HepG2 (cell line): ENCODE measurements at regions not wholly inside any gene's neighbourhood (a gene's known extent, or its start where the extent isn't known, plus 50 kb on each side); places are given as distances from the start of the nearest gene placed in this dataset.
A peak's percentile ranks its signal among the peaks of the same experiment; 100 is the strongest.

Experiments used
- ARHGAP35 ChIP-seq: sonication (generic); formaldehyde crosslinking; IDR thresholded peaks from 2 replicates; pipeline ENCODE4 v1.9.0; 2022; ENCODE audit warnings: mild to moderate bottlenecking, inconsistent platforms, moderate library complexity, missing genetic modification reagents, borderline replicate concordance
- CCDC6 ChIP-seq: sonication (generic); formaldehyde crosslinking; IDR thresholded peaks from 2 replicates; pipeline ENCODE4 v1.8.1; 2022; ENCODE audit warnings: mild to moderate bottlenecking, missing genetic modification reagents, moderate library complexity
- EP300 ChIP-seq, 3 experiments: sonication (generic) in 1 of 3; formaldehyde crosslinking in 1 of 3; IDR thresholded peaks; 2 replicates each; pipeline versions ENCODE4 v1.5.1 to v1.6.1; 2011 to 2020; ENCODE audit warnings: low read depth in 2 of 3, low read length in 2 of 3, borderline replicate concordance in 1 of 3, improper control_type of control experiment in 1 of 3, mild to moderate bottlenecking in 1 of 3, missing genetic modification reagents in 1 of 3, moderate library complexity in 1 of 3
- KLF13 ChIP-seq: sonication (generic); formaldehyde crosslinking; IDR thresholded peaks from 2 replicates; pipeline ENCODE4 v1.4.0; 2020; ENCODE audit warnings: mild to moderate bottlenecking, missing genetic modification reagents
- PITX1 ChIP-seq: sonication (generic); formaldehyde crosslinking; IDR thresholded peaks from 2 replicates; pipeline ENCODE4 v1.5.1; 2020; ENCODE audit warnings: mild to moderate bottlenecking, missing genetic modification reagents
- RFX5 ChIP-seq: IDR thresholded peaks from 2 replicates; pipeline ENCODE4 v1.6.1; 2011; ENCODE audit warnings: low read depth, low read length, improper control_type of control experiment
- SNRNP70 ChIP-seq: fragments of 200-400 bp; formaldehyde crosslinking; IDR thresholded peaks from 2 replicates; pipeline ENCODE4 v1.6.1; 2017; ENCODE audit warnings: mild to moderate bottlenecking, low read depth, low read length, moderate library complexity
- SRF ChIP-seq: IDR thresholded peaks from 2 replicates; pipeline ENCODE4 v1.6.1; 2011; ENCODE audit warnings: mild to moderate bottlenecking, low read depth, low read length, moderate library complexity
- TCF7L2 ChIP-seq: IDR thresholded peaks from 2 replicates; pipeline ENCODE4 v1.6.1; 2011; ENCODE audit warnings: mild to moderate bottlenecking, low read depth, low read length, moderate library complexity
- TEF ChIP-seq: sonication (generic); formaldehyde crosslinking; IDR thresholded peaks from 2 replicates; pipeline ENCODE4 v1.5.0; 2020; ENCODE audit warnings: missing genetic modification reagents
- TOE1 ChIP-seq: sonication (generic); formaldehyde crosslinking; IDR thresholded peaks from 2 replicates; pipeline ENCODE4 v1.4.0; 2020; ENCODE audit warnings: mild to moderate bottlenecking, missing genetic modification reagents
- ZNF350 ChIP-seq: sonication (generic); formaldehyde crosslinking; IDR thresholded peaks from 2 replicates; pipeline ENCODE4 v1.4.0; 2020; ENCODE audit warnings: mild to moderate bottlenecking, low read depth, missing genetic modification reagents, borderline replicate concordance
- ZNF607 ChIP-seq: sonication (generic); formaldehyde crosslinking; IDR thresholded peaks from 2 replicates; pipeline ENCODE4 v1.5.1; 2020; ENCODE audit warnings: missing genetic modification reagents, mild to moderate bottlenecking, borderline replicate concordance
- ZNF691 ChIP-seq: sonication (generic); formaldehyde crosslinking; IDR thresholded peaks from 2 replicates; pipeline ENCODE4 v1.4.0; 2020; ENCODE audit warnings: missing genetic modification reagents, low read depth, mild to moderate bottlenecking, borderline replicate concordance
- TF ChIP-seq, protein P1 (sequence below): sonication (generic); formaldehyde crosslinking; conservative IDR thresholded peaks from 2 replicates; pipeline ENCODE4 v1.4.0; 2020; ENCODE audit warnings: mild to moderate bottlenecking, missing genetic modification reagents, moderate library complexity
- TF ChIP-seq, protein P2 (sequence below): sonication (generic); formaldehyde crosslinking; IDR thresholded peaks from 2 replicates; pipeline ENCODE4 v1.5.0; 2020; ENCODE audit warnings: missing genetic modification reagents
- TF ChIP-seq, protein P3 (sequence below): sonication (generic); formaldehyde crosslinking; IDR thresholded peaks from 2 replicates; pipeline ENCODE4 v1.8.0; 2022; ENCODE audit warnings: mild to moderate bottlenecking, missing genetic modification reagents, moderate library complexity
- TF ChIP-seq, protein P4 (sequence below): sonication (generic); formaldehyde crosslinking; IDR thresholded peaks from 2 replicates; pipeline ENCODE4 v1.5.1; 2020; ENCODE audit warnings: mild to moderate bottlenecking, missing genetic modification reagents, moderate library complexity

DNA sequence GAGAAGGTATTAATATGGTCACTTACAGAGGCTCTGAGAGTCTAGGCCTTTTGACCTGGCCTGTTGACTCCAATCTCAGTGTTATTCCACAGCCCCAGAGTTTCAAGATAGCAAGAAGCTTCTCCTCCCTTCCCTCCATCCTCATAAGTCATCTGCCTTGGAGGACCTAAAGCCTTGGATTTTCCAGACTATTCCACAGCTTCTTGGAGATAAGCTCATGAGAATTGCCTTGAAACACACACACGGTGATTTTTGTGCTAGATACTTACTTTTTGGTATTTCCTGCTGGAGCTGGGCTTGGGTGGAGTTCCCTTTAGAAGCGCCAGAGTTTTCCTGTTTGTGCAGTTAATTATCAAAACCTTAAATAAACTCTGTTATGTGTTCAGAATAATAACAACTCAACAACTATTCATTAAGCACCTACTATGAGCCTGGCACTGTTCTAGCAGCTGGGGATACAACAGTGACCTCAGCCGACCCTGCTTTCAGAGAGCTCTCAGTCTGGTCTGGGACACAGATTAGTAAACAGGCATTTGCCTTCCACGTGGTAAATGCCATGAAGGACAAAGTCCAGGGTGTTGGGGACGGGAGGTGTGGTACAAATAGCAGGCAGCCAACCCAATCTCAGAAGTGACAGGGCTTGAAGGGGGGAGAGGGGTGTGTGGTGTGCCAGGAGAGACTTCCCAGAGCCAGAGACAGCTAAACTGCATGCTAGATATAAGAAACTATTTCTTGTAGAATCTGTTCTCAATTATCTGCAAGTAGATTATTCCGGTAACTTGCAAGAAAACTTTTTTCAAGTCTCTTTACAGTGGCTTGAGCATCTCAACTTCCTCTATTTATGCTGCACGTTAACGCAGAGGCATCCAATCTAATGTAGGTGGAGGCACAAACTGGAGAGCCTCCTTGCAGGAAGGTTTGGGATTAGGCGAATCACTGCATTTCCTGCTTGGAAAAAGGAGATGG lies 55.9 kb upstream of the KLF9 start (continued):
- TF ChIP-seq, protein P1, sequence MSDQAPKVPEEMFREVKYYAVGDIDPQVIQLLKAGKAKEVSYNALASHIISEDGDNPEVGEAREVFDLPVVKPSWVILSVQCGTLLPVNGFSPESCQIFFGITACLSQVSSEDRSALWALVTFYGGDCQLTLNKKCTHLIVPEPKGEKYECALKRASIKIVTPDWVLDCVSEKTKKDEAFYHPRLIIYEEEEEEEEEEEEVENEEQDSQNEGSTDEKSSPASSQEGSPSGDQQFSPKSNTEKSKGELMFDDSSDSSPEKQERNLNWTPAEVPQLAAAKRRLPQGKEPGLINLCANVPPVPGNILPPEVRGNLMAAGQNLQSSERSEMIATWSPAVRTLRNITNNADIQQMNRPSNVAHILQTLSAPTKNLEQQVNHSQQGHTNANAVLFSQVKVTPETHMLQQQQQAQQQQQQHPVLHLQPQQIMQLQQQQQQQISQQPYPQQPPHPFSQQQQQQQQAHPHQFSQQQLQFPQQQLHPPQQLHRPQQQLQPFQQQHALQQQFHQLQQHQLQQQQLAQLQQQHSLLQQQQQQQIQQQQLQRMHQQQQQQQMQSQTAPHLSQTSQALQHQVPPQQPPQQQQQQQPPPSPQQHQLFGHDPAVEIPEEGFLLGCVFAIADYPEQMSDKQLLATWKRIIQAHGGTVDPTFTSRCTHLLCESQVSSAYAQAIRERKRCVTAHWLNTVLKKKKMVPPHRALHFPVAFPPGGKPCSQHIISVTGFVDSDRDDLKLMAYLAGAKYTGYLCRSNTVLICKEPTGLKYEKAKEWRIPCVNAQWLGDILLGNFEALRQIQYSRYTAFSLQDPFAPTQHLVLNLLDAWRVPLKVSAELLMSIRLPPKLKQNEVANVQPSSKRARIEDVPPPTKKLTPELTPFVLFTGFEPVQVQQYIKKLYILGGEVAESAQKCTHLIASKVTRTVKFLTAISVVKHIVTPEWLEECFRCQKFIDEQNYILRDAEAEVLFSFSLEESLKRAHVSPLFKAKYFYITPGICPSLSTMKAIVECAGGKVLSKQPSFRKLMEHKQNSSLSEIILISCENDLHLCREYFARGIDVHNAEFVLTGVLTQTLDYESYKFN (CRISPR knock-in tag): peak; percentile 94
- TF ChIP-seq PITX1: peak; percentile 86
- TF ChIP-seq TCF7L2: no peak
- peak; percentile 75; the same call in 1 of the 2 replicates for TF ChIP-seq ZNF350 (CRISPR knock-in tag)
- TF ChIP-seq TEF: no peak
- TF ChIP-seq ZNF607 (CRISPR knock-in tag): peak; percentile 47; the same call in 1 of the 2 replicates
- no peak for TF ChIP-seq KLF13 (CRISPR knock-in tag)
- TF ChIP-seq, protein P2, sequence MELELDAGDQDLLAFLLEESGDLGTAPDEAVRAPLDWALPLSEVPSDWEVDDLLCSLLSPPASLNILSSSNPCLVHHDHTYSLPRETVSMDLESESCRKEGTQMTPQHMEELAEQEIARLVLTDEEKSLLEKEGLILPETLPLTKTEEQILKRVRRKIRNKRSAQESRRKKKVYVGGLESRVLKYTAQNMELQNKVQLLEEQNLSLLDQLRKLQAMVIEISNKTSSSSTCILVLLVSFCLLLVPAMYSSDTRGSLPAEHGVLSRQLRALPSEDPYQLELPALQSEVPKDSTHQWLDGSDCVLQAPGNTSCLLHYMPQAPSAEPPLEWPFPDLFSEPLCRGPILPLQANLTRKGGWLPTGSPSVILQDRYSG (CRISPR knock-in tag): no peak
- no peak for TF ChIP-seq ARHGAP35
- TF ChIP-seq, protein P3, sequence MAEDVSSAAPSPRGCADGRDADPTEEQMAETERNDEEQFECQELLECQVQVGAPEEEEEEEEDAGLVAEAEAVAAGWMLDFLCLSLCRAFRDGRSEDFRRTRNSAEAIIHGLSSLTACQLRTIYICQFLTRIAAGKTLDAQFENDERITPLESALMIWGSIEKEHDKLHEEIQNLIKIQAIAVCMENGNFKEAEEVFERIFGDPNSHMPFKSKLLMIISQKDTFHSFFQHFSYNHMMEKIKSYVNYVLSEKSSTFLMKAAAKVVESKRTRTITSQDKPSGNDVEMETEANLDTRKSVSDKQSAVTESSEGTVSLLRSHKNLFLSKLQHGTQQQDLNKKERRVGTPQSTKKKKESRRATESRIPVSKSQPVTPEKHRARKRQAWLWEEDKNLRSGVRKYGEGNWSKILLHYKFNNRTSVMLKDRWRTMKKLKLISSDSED (CRISPR knock-in tag): no peak
- TF ChIP-seq ZNF691 (CRISPR knock-in tag): 0 out of 2 replicates have a peak, but pooled peaks have one; percentile 46
- no peak for TF ChIP-seq CCDC6 (CRISPR knock-in tag)
- peak; percentile 45 to 94; a peak in 3 of 4 replicates for TF ChIP-seq EP300 (IDR thresholded peaks at IDR 0.05; ENCODE audit: low read depth in 2 of 2, low read length in 2 of 2)
- TF ChIP-seq EP300 (CRISPR knock-in tag; IDR thresholded peaks at IDR 0.05; ENCODE audit: borderline replicate concordance): peak; percentile 88
- TF ChIP-seq SRF: no peak
- TF ChIP-seq TOE1: no peak
- TF ChIP-seq, protein P4, sequence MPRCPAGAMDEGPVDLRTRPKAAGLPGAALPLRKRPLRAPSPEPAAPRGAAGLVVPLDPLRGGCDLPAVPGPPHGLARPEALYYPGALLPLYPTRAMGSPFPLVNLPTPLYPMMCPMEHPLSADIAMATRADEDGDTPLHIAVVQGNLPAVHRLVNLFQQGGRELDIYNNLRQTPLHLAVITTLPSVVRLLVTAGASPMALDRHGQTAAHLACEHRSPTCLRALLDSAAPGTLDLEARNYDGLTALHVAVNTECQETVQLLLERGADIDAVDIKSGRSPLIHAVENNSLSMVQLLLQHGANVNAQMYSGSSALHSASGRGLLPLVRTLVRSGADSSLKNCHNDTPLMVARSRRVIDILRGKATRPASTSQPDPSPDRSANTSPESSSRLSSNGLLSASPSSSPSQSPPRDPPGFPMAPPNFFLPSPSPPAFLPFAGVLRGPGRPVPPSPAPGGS: no peak
- TF ChIP-seq RFX5: no peak
- no peak for TF ChIP-seq SNRNP70
